OCI-LY1 (cell line): ENCODE measurements at regions not wholly inside any gene's neighbourhood (a gene's known extent, or its start where the extent isn't known, plus 50 kb on each side); places are given as distances from the start of the nearest gene placed in this dataset.

ENCODE experiments used
- EZH2 ChIP-seq: fragments of 200-600 bp; sonication (generic), shearing (Covaris generic); IDR thresholded peaks from 2 replicates; pipeline ENCODE4 v1.8.0; 2017; ENCODE audit warnings: borderline replicate concordance, mixed run types, mild to moderate bottlenecking, antibody characterized with exemption, low read length, moderate library complexity, mixed read lengths
- TF ChIP-seq, protein P1 (sequence below): fragments of 200-600 bp; sonication (generic), shearing (Covaris generic); IDR thresholded peaks from 2 replicates; pipeline ENCODE4 v1.5.1; 2017; ENCODE audit warnings: mild to moderate bottlenecking, antibody characterized with exemption, low read length, moderate library complexity, mixed read lengths

DNA sequence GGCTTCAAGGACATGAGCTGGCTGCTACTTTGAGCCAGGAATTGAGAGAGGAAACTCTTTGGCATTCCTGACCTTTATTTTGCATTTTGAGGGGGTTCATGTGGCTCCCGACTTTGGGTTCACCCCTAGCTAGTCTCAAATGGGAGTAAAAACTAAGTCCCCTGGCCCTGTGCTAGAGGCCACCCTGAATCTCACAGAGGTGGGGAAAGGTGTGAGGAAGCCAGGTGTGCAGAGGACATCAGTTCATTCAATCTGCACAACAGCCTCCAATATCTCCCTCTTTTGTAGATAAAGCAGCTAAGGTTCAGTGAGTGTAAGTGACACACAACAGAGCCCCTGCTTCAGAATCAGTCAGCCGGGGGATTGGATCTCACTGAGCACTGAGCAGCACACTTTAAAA lies 325.7 kb downstream of the DCDC2C start:
- TF ChIP-seq, protein P1, sequence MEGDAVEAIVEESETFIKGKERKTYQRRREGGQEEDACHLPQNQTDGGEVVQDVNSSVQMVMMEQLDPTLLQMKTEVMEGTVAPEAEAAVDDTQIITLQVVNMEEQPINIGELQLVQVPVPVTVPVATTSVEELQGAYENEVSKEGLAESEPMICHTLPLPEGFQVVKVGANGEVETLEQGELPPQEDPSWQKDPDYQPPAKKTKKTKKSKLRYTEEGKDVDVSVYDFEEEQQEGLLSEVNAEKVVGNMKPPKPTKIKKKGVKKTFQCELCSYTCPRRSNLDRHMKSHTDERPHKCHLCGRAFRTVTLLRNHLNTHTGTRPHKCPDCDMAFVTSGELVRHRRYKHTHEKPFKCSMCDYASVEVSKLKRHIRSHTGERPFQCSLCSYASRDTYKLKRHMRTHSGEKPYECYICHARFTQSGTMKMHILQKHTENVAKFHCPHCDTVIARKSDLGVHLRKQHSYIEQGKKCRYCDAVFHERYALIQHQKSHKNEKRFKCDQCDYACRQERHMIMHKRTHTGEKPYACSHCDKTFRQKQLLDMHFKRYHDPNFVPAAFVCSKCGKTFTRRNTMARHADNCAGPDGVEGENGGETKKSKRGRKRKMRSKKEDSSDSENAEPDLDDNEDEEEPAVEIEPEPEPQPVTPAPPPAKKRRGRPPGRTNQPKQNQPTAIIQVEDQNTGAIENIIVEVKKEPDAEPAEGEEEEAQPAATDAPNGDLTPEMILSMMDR, result no peak
- TF ChIP-seq EZH2, result no peak
